Activated naive CD8-positive, alpha-beta T cell (primary cell): ENCODE measurements at regions not wholly inside any gene's neighbourhood (a gene's known extent, or its start where the extent isn't known, plus 50 kb on each side); places are given as distances from the start of the nearest gene placed in this dataset.

Experiments
- H3K27ac Mint-ChIP-seq: one replicate; pipeline ENCODE4 v1.8.0; 2021; ENCODE audit warnings: mixed read lengths
- H3K27me3 Mint-ChIP-seq: one replicate; pipeline ENCODE4 v1.8.0; 2021; ENCODE audit warnings: mixed read lengths
- H3K36me3 Mint-ChIP-seq: one replicate; pipeline ENCODE4 v1.8.0; 2021; ENCODE audit warnings: mixed read lengths
- H3K4me1 Mint-ChIP-seq: one replicate; pipeline ENCODE4 v1.8.0; 2021; ENCODE audit warnings: low read depth, mixed read lengths
- H3K4me3 Mint-ChIP-seq: one replicate; pipeline ENCODE4 v1.8.0; 2021; ENCODE audit warnings: mild to moderate bottlenecking, mixed read lengths
- H3K9me3 Mint-ChIP-seq: one replicate; pipeline ENCODE4 v1.8.0; 2021; ENCODE audit warnings: low read depth, mixed read lengths

DNA sequence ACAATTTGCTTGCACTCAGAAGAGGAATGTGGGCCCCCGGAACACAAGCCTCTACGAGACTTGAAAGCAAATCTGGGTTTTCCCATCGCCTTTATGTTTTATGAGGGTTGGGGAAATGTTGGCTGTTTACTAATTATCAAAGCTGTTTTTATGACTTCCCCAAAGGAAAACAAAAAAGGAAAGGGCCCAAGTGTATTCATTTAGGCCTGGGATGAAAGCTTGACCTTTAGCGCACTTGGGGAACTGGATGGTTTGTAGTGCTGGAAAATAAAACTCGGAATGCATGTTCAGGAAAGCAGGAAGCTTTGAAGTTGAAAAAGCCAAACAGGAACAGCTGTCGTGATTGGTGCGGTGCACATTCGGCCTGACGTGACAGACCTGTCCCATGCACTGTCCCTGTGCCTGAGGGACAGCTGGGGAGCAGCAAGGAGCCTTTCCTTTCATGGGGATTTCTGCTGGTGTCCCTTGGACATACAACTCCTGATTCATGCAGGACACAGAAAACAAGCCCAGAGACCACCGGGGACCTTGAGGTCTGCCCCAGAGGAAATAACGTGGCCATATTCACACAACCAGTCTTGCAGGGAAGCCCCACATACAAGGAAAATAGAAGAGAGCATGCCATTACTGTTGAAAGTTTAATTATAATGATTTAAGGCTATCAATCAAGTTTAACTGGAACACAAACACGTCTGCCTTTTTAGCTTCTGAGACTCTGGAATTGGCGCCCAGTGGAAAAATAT lies 169.7 kb upstream of the APCDD1 start:
- Mint-ChIP-seq H3K36me3 (no peaks in the 10 kb centered on the region), H3K9me3 (no peaks in the 10 kb centered on the region), H3K4me1 (no peaks in the 10 kb centered on the region), H3K4me3 (no peak overlapping the region), H3K27me3 (no peaks in the 10 kb centered on the region), H3K27ac (no peak overlapping the region)

DNA sequence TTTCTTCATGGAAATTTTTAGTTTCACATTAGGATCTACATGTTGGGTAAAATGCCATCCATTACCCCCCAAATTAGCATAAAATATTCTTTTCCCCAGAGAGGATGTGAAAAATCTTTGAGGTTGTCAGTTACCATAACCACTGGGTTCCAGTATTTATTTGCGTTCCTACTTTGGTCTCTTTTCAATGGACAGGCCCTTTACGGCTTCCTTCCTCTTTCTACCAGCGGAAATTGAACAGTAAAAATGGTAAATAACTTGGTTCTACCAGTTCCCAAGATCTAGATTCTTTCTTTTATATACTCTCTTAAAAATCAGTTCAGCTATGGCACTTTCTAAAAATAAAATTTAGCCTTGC lies 169.2 kb upstream of the APCDD1 start:
- no peaks in the 10 kb centered on the region for H3K4me1 Mint-ChIP-seq
- H3K9me3 Mint-ChIP-seq, result no peaks in the 10 kb centered on the region
- H3K27me3 Mint-ChIP-seq, result no peaks in the 10 kb centered on the region
- H3K4me3 Mint-ChIP-seq, result no peak overlapping the region
- no peak overlapping the region for H3K27ac Mint-ChIP-seq
- H3K36me3 Mint-ChIP-seq, result no peaks in the 10 kb centered on the region

DNA sequence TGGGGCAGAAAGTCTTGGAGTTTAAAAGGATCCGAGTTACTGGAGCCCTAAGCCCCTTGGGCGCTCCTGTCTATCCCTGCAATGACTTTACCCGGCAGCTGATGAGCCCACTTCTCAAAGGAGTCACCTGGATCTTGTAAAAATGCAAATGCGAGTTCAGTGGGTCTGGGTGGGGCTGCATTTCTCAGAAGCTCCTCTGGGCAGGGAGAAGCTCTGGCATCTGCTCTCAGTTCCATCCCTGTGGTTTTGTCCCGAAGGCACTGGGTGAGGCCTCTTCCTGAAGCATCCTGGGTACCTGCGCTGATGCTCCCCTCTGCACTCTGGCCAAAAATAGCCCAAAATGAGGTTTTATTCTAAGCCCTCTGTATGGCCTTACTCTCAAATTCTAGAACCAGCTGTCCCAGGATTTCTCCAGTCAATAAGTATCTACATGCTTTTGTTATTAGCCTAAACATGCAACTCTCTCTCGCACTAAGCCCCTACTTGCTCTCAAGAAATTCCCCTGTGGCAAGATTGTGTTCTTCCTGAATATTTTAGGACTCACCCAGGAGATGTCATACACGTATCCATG lies 167.8 kb upstream of the APCDD1 start:
- Mint-ChIP-seq H3K36me3 (no peaks in the 10 kb centered on the region), H3K4me1 (no peaks in the 10 kb centered on the region), H3K9me3 (no peaks in the 10 kb centered on the region), H3K27ac (no peak overlapping the region), H3K27me3 (no peaks in the 10 kb centered on the region), H3K4me3 (no peak overlapping the region)

DNA sequence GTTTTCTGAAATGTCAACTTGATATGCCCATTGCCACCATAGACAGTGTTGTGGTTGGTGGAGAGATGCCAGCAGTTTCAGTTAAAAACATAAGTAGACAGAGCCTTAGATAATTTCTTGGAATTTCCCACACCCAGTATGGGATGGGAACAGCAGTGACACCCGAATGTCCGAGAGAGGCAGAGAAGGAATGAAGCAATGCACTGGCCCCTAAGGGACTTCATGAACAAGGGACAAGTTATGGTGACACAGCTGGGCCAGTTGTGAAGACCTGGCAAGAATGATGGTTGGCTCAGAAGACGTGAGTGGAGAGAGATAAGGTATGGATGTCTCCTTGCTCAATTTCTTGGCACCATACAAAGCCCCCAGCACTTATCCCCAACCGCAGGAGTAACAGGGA lies 165.2 kb upstream of the APCDD1 start:
- H3K4me3 Mint-ChIP-seq, result no peak overlapping the region
- no peak overlapping the region for H3K27ac Mint-ChIP-seq
- no peaks in the 10 kb centered on the region for H3K4me1 Mint-ChIP-seq
- H3K36me3 Mint-ChIP-seq, result no peaks in the 10 kb centered on the region
- H3K9me3 Mint-ChIP-seq, result no peaks in the 10 kb centered on the region
- H3K27me3 Mint-ChIP-seq, result no peaks in the 10 kb centered on the region

DNA sequence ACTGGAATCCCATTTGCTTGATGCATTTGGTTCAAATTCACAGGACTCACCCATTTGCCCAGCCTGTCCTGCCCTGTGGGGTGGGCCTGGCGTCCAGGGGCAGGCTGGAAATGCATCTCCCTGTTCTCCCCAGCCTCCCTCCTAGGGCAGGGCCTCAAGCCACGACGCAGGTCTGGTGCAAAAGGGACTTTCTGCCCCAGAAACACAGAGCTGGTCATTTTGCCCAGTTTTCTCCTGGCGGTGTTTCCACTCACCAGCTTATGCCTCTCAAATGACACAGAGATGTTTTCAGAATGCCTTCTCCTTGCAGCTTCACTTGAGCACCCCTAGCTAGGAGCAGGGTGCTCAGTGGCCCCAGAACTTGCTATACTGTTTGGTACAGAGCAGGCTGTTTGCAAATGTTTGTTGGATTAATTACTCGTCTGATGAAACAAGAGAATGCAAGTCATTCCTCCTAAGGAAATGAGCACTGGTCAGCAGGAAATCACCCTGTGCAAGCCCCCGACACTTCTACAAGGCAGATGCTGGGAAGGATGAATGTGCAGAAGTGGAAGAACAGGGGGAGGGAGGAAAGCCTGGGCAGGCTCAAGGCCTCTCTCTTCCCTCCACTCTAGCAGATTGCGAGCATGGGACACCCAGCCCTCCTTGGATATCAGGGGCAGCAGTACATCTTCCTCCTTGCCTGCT lies 164.3 kb upstream of the APCDD1 start:
- Mint-ChIP-seq H3K9me3 (no peaks in the 10 kb centered on the region), H3K36me3 (no peaks in the 10 kb centered on the region), H3K4me1 (no peaks in the 10 kb centered on the region), H3K27ac (no peak overlapping the region), H3K27me3 (no peaks in the 10 kb centered on the region), H3K4me3 (no peak overlapping the region)

DNA sequence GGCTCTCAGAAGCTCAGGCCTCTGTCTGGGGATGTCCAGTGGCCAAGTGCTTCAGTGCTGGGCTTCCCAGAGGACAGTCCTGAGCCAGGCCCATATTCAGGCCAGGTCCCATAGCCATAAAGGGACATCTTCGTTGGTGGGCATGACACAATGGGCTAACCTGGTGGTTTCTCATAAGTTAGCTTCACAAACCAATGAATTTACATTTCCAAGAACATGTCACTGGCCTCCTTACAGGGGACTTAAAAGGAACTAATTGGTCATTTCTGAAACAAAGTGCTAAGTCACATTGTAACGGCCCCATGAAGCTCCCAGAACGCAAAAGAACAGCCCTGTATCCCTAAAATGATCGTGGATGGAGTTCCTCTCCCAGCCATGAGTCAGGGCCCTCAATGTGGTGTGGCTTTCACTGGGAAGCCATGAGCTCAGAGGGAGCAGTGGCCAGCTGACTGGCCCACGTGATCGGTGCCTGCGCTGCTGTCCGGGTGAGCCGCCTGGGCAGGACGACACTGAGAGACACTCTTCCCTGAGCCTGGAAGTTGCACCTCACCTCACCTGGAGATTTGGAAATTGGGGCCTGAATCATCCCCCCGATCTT lies 163.7 kb upstream of the APCDD1 start:
- Mint-ChIP-seq H3K4me1 (no peaks in the 10 kb centered on the region), H3K36me3 (no peaks in the 10 kb centered on the region), H3K4me3 (no peak overlapping the region), H3K27me3 (no peaks in the 10 kb centered on the region), H3K9me3 (no peaks in the 10 kb centered on the region), H3K27ac (no peak overlapping the region)

DNA sequence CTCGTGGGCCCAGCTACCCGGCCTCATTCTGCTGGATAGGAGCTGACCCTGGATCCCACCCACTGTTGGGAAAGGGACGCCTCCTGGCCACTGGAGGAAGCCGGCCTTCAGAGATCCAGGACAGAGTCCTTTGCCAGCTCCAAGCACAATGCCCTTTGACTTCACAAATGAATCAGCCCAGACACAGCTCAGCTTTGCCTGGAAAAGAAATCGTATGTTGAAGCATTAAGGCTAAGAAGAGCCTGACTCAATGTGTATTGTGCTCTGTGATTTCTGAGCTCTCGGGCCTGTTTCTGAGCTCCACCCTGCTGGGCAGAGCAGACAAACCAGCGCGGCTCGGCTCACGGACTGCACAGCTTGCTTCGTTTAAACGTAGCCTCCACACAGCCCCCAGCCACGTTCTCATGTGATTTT lies 162.9 kb upstream of the APCDD1 start:
- H3K4me1 Mint-ChIP-seq, result no peaks in the 10 kb centered on the region
- H3K36me3 Mint-ChIP-seq, result no peaks in the 10 kb centered on the region
- H3K27ac Mint-ChIP-seq, result no peak overlapping the region
- H3K27me3 Mint-ChIP-seq, result no peaks in the 10 kb centered on the region
- no peak overlapping the region for H3K4me3 Mint-ChIP-seq
- no peaks in the 10 kb centered on the region for H3K9me3 Mint-ChIP-seq

DNA sequence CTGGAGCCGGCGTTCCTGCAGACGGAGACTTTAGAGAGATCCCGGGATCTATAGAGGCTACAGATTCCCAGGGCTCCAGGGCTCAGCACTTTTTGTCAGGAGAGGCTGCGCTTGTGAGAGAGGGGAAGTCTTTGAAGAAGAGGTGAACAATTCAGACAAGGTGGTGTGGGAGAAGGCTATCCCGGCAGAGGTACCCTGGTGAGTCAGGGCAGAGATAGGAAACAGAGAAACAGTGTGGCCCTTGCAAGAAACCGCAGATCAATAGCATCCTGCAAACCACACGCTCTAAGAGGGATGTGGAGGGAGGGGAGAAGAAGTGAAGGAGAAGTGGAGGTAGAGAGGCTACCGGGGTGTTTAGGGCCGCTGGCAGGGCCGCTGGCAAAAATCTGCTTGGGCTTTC lies 160.5 kb upstream of the APCDD1 start:
- H3K27ac Mint-ChIP-seq, result no peak overlapping the region
- no peaks in the 10 kb centered on the region for H3K36me3 Mint-ChIP-seq
- H3K27me3 Mint-ChIP-seq, result peaks cover 3% of the 10 kb centered on the region
- H3K9me3 Mint-ChIP-seq, result no peaks in the 10 kb centered on the region
- H3K4me3 Mint-ChIP-seq, result no peak overlapping the region
- H3K4me1 Mint-ChIP-seq, result no peaks in the 10 kb centered on the region

DNA sequence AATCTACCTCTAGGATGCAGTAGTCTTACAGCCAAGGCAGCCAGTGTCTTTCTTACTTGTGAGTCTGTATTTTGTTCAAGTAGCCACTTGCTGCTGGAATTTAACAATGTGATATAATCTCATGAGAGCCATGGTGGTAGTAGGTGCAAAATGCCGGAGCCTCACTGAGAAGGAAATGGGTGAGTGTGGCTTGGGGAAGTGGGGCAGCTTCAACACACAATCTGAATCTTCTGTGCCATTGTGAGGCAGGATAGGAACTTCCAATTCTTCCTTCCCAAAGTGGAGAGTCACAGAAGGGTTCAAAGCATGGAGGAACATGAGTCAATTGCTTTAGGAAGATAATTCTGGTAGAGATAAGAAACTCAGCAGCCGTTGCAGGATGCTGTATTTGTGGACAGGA lies 158.7 kb upstream of the APCDD1 start:
- H3K36me3 Mint-ChIP-seq, result no peaks in the 10 kb centered on the region
- H3K4me3 Mint-ChIP-seq, result no peak overlapping the region
- no peak overlapping the region for H3K27ac Mint-ChIP-seq
- H3K4me1 Mint-ChIP-seq, result no peaks in the 10 kb centered on the region
- no peaks in the 10 kb centered on the region for H3K9me3 Mint-ChIP-seq
- H3K27me3 Mint-ChIP-seq, result peaks cover 3% of the 10 kb centered on the region

DNA sequence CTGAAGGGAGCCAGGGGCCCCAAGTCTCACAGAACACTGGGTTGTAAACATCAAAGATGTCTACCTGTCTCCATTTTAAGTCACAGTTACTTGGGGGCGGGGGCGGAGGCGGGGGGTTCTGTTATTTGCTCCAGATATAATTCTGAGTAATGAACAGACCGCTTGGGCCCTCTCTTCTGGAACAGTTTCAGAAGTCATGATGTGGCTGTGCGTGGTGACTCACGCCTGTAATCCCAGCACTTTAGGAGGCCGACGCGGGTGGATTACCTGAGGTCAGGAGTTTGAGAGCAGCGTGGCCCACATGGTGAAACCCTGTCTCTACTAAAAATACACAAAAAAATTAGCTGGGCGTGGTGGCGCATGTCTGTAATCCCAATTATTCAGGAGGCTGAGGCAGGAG lies 157.9 kb upstream of the APCDD1 start:
- Mint-ChIP-seq H3K9me3 (no peaks in the 10 kb centered on the region), H3K4me3 (no peak overlapping the region), H3K4me1 (no peaks in the 10 kb centered on the region), H3K27me3 (peaks cover 3% of the 10 kb centered on the region), H3K36me3 (no peaks in the 10 kb centered on the region), H3K27ac (no peak overlapping the region)

DNA sequence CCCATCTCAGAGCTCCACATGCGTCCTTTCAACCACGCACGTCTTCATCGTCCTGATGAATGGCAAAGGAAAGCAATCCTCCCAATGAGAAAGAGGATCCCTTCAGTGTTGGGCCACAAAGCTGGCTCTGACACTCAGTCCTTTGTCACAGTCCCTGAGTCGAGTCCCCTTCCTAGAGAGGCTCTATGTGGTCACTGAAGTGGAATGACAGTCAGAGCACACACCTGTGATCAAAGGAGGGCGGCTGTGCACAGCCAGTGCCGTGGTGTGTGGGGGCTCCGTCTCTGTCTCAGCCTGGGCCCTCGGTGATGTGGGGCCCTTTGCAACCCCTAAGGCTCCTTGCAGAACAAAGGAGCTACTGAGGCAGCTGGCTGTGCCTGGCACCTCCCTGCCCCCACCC lies 157.3 kb upstream of the APCDD1 start:
- no peaks in the 10 kb centered on the region for H3K4me1 Mint-ChIP-seq
- H3K27me3 Mint-ChIP-seq, result peaks cover 3% of the 10 kb centered on the region
- H3K9me3 Mint-ChIP-seq, result no peaks in the 10 kb centered on the region
- no peaks in the 10 kb centered on the region for H3K36me3 Mint-ChIP-seq
- H3K4me3 Mint-ChIP-seq, result no peak overlapping the region
- H3K27ac Mint-ChIP-seq, result no peak overlapping the region

DNA sequence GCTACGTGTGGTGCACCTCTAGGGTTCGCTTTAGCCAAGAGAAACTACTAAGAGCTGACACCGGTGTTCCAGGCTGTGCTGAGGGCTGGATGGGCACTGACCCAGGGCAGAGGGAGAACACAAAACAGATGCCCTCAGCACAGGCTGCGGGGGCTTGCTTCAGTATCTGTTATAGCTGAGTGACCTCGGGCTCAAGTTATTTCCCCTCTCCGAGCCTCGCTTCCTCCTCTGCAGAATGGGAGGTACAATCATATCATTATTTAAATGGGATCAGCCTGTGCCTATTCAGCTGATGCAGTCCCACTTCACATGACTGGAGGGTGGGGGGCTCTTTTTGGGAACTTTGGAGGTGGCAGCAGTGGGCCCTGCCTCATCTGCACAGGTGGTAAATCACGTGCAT lies 156.1 kb upstream of the APCDD1 start:
- no peaks in the 10 kb centered on the region for H3K4me1 Mint-ChIP-seq
- no peak overlapping the region for H3K27ac Mint-ChIP-seq
- H3K4me3 Mint-ChIP-seq, result no peak overlapping the region
- H3K36me3 Mint-ChIP-seq, result no peaks in the 10 kb centered on the region
- H3K27me3 Mint-ChIP-seq, result peaks cover 3% of the 10 kb centered on the region
- no peaks in the 10 kb centered on the region for H3K9me3 Mint-ChIP-seq

DNA sequence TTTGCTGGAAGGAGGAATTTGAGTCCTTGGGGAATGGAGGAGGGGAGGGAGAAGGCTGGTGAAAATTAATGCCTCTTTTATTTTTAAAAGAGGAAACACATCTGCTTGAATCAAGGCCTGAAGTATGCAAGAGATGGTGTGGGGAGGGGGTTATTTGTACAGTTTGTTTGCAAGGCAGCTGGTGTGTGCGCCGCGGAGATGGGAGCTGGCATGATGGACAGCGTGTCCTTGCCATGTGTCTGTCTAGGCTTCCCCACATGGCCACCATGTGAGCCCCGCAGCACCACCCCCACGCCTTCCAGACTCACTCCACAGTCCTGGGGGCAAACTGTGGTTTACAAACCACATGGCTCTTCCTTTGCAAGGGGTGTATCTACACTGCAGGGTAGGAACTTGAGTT lies 154.8 kb upstream of the APCDD1 start:
- Mint-ChIP-seq H3K4me1 (no peaks in the 10 kb centered on the region), H3K9me3 (no peaks in the 10 kb centered on the region), H3K4me3 (no peak overlapping the region), H3K27ac (no peak overlapping the region), H3K36me3 (no peaks in the 10 kb centered on the region), H3K27me3 (peaks cover 3% of the 10 kb centered on the region)

DNA sequence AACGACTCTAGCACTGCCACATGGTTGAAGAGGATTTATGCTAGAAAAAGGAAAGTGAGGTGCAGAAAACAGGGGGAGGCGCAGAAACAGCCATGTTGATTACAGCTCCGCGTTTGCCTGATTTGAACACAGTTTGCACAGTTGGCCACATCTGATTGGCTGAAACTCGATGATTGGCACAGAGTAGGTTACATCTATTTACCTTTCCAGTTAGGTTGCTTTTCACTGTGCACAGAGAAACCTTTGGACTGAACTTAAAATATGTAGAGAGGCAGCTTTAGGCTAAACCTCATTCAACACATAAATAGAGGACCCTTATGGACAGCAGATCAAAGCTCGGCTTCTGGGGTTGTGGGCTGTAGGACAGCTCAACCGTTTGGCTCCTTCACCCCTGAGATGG lies 153.7 kb upstream of the APCDD1 start:
- Mint-ChIP-seq H3K9me3 (no peaks in the 10 kb centered on the region), H3K27ac (no peak overlapping the region), H3K4me1 (no peaks in the 10 kb centered on the region), H3K27me3 (peaks cover 3% of the 10 kb centered on the region), H3K36me3 (no peaks in the 10 kb centered on the region), H3K4me3 (no peak overlapping the region)

DNA sequence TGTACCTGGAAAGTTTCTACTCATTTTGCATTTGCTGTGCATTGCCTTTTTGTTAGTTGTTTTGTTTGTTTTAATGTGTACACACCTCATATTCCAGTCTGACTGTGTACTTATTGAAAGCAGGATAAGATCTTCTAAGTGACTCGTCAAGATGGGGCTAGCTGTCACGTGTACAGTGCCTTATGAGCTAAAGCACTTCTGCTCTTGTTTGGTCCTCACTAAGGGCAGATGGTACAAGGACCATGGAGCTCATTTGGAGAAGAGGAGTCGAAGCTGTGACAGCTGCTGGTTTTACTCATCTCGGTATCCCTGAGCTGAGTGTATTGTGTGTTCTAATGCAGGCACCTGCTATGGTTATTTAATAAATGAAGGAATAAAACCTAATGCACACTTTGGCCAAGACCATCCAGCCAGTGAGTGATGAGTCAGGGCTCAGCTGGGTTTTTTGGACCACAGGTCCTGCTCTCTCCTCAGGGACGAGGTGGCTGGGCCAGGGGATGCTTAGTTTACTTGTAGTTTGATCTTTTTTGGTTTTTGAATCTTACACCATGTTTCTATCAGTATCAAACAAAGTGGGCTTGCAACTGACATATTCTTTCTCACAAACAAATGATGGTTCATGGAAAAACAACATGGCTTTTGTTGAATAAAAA lies 152.5 kb upstream of the APCDD1 start:
- Mint-ChIP-seq H3K4me1 (no peaks in the 10 kb centered on the region), H3K9me3 (no peaks in the 10 kb centered on the region), H3K4me3 (no peak overlapping the region), H3K27me3 (peaks cover 3% of the 10 kb centered on the region), H3K36me3 (no peaks in the 10 kb centered on the region), H3K27ac (no peak overlapping the region)
